H1 (cell line): ENCODE measurements at regions not wholly inside any gene's neighbourhood (a gene's known extent, or its start where the extent isn't known, plus 50 kb on each side); places are given as distances from the start of the nearest gene placed in this dataset.
"Not testable (repeated sequence)": the region's sequence is repeated elsewhere in the genome, so short reads cannot be mapped to it uniquely, and the experiment has no call there.

ENCODE experiments used
- CTCF ChIA-PET: fragments of 300-600 bp; sonication (Branson Sonifier 250); formaldehyde crosslinking; loops from one replicate; lab custom pipeline; 2021; ENCODE audit not compliant: partially characterized antibody; lab: Charles Lee
- POLR2A ChIA-PET: fragments of 300-600 bp; sonication (Branson Sonifier 250); formaldehyde crosslinking; loops from one replicate; lab custom pipeline; 2021; ENCODE audit warnings: inconsistent platforms; ENCODE audit not compliant: partially characterized antibody; lab: Charles Lee
- DNase-seq, 2 experiments: peaks; one replicate each; pipeline versions ENCODE4 v3.0.0 to v3.0.0-alpha.2; 2010 to 2022; ENCODE audit warnings: low spot score in 2 of 2, low read depth in 1 of 2, mixed read lengths in 1 of 2
- FAIRE-seq: peaks from 2 replicates; lab custom pipeline; 2011; peaks lifted over from hg19 to GRCh38; lab: Jason Lieb, UNC
- H2AFZ ChIP-seq: 2 replicates; pipeline ENCODE4 v1.8.1; 2012; ENCODE audit warnings: low read length, inconsistent platforms
- H2AK5ac ChIP-seq: 2 replicates; pipeline ENCODE4 v1.6.1; 2013; ENCODE audit warnings: low read depth, low read length
- H2BK120ac ChIP-seq: replicated peaks from 2 replicates; pipeline ENCODE3; 2013; ENCODE audit warnings: low read depth, low read length, inconsistent platforms
- H2BK12ac ChIP-seq: 2 replicates; pipeline ENCODE4 v1.6.1; 2013; ENCODE audit warnings: low read depth, low read length
- H2BK15ac ChIP-seq: 2 replicates; pipeline ENCODE4 v1.6.1; 2013; ENCODE audit warnings: low read length
- H2BK20ac ChIP-seq: 2 replicates; pipeline ENCODE4 v1.6.1; 2013; ENCODE audit warnings: low read length
- H2BK5ac ChIP-seq: 2 replicates; pipeline ENCODE4 v1.6.1; 2013; ENCODE audit warnings: low read depth, low read length
- H3K14ac ChIP-seq: 2 replicates; pipeline ENCODE4 v1.6.1; 2013; ENCODE audit warnings: inconsistent platforms; ENCODE audit not compliant: insufficient read length
- H3K18ac ChIP-seq: 2 replicates; pipeline ENCODE4 v1.6.1; 2013; ENCODE audit warnings: low read length; ENCODE audit errors: extremely low read depth
- H3K23ac ChIP-seq: 2 replicates; pipeline ENCODE4 v1.6.1; 2013; ENCODE audit warnings: inconsistent platforms; ENCODE audit not compliant: insufficient read length
- H3K23me2 ChIP-seq: 2 replicates; pipeline ENCODE4 v1.6.1; 2013; ENCODE audit warnings: low read depth, low read length
- H3K27ac ChIP-seq: 2 replicates; pipeline ENCODE4 v1.6.1; 2011; ENCODE audit warnings: low read depth, low read length, inconsistent platforms
- H3K27me3 ChIP-seq, 4 experiments: replicated peaks in 1 of 4; 1 replicate in 1 of 4; 2 replicates in 3 of 4; pipeline versions ENCODE4 v1.6.1 to v1.8.1; 2011 to 2013; ENCODE audit warnings: low read length in 3 of 4, mild to moderate bottlenecking in 3 of 4, inconsistent platforms in 2 of 4, mixed read lengths in 2 of 4, moderate library complexity in 1 of 4; ENCODE audit not compliant: control insufficient read depth in 3 of 4, insufficient read depth in 3 of 4; ENCODE audit errors: extremely low read depth in 1 of 4
- H3K36me3 ChIP-seq, 4 experiments: 2 replicates each; pipeline versions ENCODE4 v1.6.1 to v1.8.1; 2011 to 2013; ENCODE audit warnings: mild to moderate bottlenecking in 4 of 4, low read length in 3 of 4, moderate library complexity in 2 of 4, control low read depth in 1 of 4, inconsistent platforms in 1 of 4; ENCODE audit not compliant: insufficient read depth in 4 of 4, control insufficient read depth in 2 of 4
- H3K4ac ChIP-seq: replicated peaks from 2 replicates; pipeline ENCODE3; 2013; ENCODE audit warnings: low read length, low read depth, mixed read lengths, inconsistent platforms; ENCODE audit not compliant: insufficient read length
- H3K4me1 ChIP-seq, 4 experiments: replicated peaks in 1 of 4; 1 replicate in 1 of 4; 2 replicates in 3 of 4; pipeline versions ENCODE4 v1.6.1 to v1.8.1; 2011 to 2013; ENCODE audit warnings: low read length in 3 of 4, inconsistent platforms in 2 of 4, mixed read lengths in 1 of 4; ENCODE audit not compliant: insufficient read depth in 4 of 4, control insufficient read depth in 3 of 4
- H3K4me2 ChIP-seq, 2 experiments: 2 replicates each; pipeline versions ENCODE4 v1.6.1 to v1.8.1; 2011 to 2013; ENCODE audit warnings: low read depth in 2 of 2, low read length in 2 of 2, control low read depth in 1 of 2, inconsistent platforms in 1 of 2, mild to moderate bottlenecking in 1 of 2; ENCODE audit not compliant: insufficient read depth in 1 of 2
- H3K4me3 ChIP-seq, 4 experiments: fragments of 200-600, 300-600 bp in 1 of 4; sonication (generic), shearing (Covaris generic), sonication (Bioruptor Twin) in 1 of 4; 2 replicates each; pipeline versions ENCODE4 v1.5.1 to v1.8.1; 2011 to 2016; ENCODE audit warnings: low read length in 4 of 4, low read depth in 3 of 4, control low read depth in 2 of 4, inconsistent platforms in 2 of 4, mild to moderate bottlenecking in 2 of 4, mixed read lengths in 1 of 4, moderate library complexity in 1 of 4; ENCODE audit not compliant: insufficient read depth in 2 of 4; ENCODE audit errors: extremely low read depth in 1 of 4
- H3K56ac ChIP-seq: replicated peaks from 2 replicates; pipeline ENCODE3; 2013; ENCODE audit warnings: low read depth, mild to moderate bottlenecking, mixed read lengths, low read length, inconsistent platforms; ENCODE audit not compliant: insufficient read length
- H3K79me1 ChIP-seq: 2 replicates; pipeline ENCODE4 v1.6.1; 2013; ENCODE audit warnings: low read depth, low read length, control low read depth
- H3K79me2 ChIP-seq, 2 experiments: 2 replicates each; pipeline versions ENCODE4 v1.6.1 to v1.8.1; 2012 to 2013; ENCODE audit warnings: low read length in 2 of 2, mild to moderate bottlenecking in 2 of 2, inconsistent platforms in 1 of 2; ENCODE audit not compliant: insufficient read depth in 2 of 2, control insufficient read depth in 1 of 2
- H3K9ac ChIP-seq, 4 experiments: replicated peaks in 1 of 4; 1 replicate in 1 of 4; 2 replicates in 3 of 4; pipeline versions ENCODE4 v1.6.1 to v1.8.1; 2011 to 2013; ENCODE audit warnings: low read depth in 3 of 4, low read length in 3 of 4, control low read depth in 2 of 4, mild to moderate bottlenecking in 2 of 4, moderate library complexity in 2 of 4, inconsistent platforms in 1 of 4; ENCODE audit errors: extremely low read depth in 1 of 4
- H3K9me3 ChIP-seq, 2 experiments: 2 replicates each; pipeline versions ENCODE4 v1.6.1 to v1.8.1; 2012 to 2013; ENCODE audit warnings: mild to moderate bottlenecking in 2 of 2, moderate library complexity in 2 of 2, control low read depth in 1 of 2, inconsistent platforms in 1 of 2, low read depth in 1 of 2, low read length in 1 of 2, mixed read lengths in 1 of 2; ENCODE audit not compliant: insufficient read depth in 2 of 2
- H4K20me1 ChIP-seq, 2 experiments: replicated peaks in 1 of 2; 2 replicates each; pipeline versions ENCODE3 to v1.8.1; 2011 to 2013; ENCODE audit warnings: inconsistent platforms in 2 of 2, low read length in 2 of 2, mild to moderate bottlenecking in 1 of 2; ENCODE audit not compliant: insufficient read depth in 2 of 2, control insufficient read depth in 1 of 2
- H4K5ac ChIP-seq: 2 replicates; pipeline ENCODE4 v1.6.1; 2013; ENCODE audit warnings: low read length, low read depth, mixed read lengths, inconsistent platforms; ENCODE audit not compliant: insufficient read length
- H4K8ac ChIP-seq: 2 replicates; pipeline ENCODE4 v1.8.0; 2013; ENCODE audit warnings: mild to moderate bottlenecking, moderate library complexity, low read length, inconsistent platforms; ENCODE audit not compliant: insufficient read depth; ENCODE audit errors: extremely low read depth
- H4K91ac ChIP-seq: replicated peaks from 2 replicates; pipeline ENCODE3; 2013; ENCODE audit warnings: low read length, mixed read lengths, inconsistent platforms; ENCODE audit not compliant: insufficient read length
- WGBS, 2 experiments: shearing (Covaris generic) in 1 of 2; methylation state at CpG; one replicate each; pipeline versions ENCODE4 v1.1.6 to v1.1.7; 2013 to 2015; ENCODE audit warnings: low lambda C conversion rate in 2 of 2, mixed read lengths in 2 of 2, inconsistent platforms in 1 of 2, low coverage in 1 of 2, missing lambda C conversion rate in 1 of 2; ENCODE audit not compliant: insufficient replicate concordance in 2 of 2, insufficient coverage in 1 of 2, insufficient read length in 1 of 2; ENCODE audit errors: extremely low coverage in 1 of 2, missing lambda C conversion rate in 1 of 2; 5-methylcytosine and 5-hydroxymethylcytosine counted together

- H3K9ac ChIP-seq, H4K91ac ChIP-seq, H2BK5ac ChIP-seq, H4K20me1 ChIP-seq, H3K36me3 ChIP-seq, H2AFZ ChIP-seq, H3K4me2 ChIP-seq, H3K27me3 ChIP-seq, H3K18ac ChIP-seq, H3K79me1 ChIP-seq, POLR2A ChIA-PET, H3K23ac ChIP-seq, H2BK12ac ChIP-seq, H3K4ac ChIP-seq, H3K56ac ChIP-seq, H3K4me1 ChIP-seq, H2BK15ac ChIP-seq, H3K14ac ChIP-seq, H3K23me2 ChIP-seq, H3K79me2 ChIP-seq, H2BK20ac ChIP-seq, DNase-seq, H4K8ac ChIP-seq, H4K5ac ChIP-seq, H3K9me3 ChIP-seq, H2BK120ac ChIP-seq, H3K27ac ChIP-seq, H2AK5ac ChIP-seq, H3K4me3 ChIP-seq: not testable (repeated sequence)
- WGBS, 2 experiments = 97% methylated on average over 8 of the region's 35 CpGs; no CpG with 5 or more reads in 1 of the 2 experiments
- peak; percentile 57 for FAIRE-seq
- CTCF ChIA-PET = interaction anchor here (0.9 to 3.8 kb wide), 6 partner anchors 10 to 187 kb away, joined by 3 to 18 read pairs (median 4); no protein-coding TSS in a partner anchor
Measured at GRCh38 chr15:98088307-98088945, 127.9 kb downstream of the ARRDC4 start.

- H3K36me3 ChIP-seq, H3K27me3 ChIP-seq, H2BK120ac ChIP-seq, H3K9ac ChIP-seq, H3K14ac ChIP-seq, H4K8ac ChIP-seq, DNase-seq, H2BK5ac ChIP-seq, H3K79me1 ChIP-seq, H2BK20ac ChIP-seq, H3K23ac ChIP-seq, H4K91ac ChIP-seq, H3K27ac ChIP-seq, POLR2A ChIA-PET, H3K79me2 ChIP-seq, H2AFZ ChIP-seq, H3K4me3 ChIP-seq, H2BK15ac ChIP-seq, H3K9me3 ChIP-seq, H3K4me1 ChIP-seq, H4K5ac ChIP-seq, H3K4ac ChIP-seq, H2BK12ac ChIP-seq, H3K56ac ChIP-seq, H2AK5ac ChIP-seq, H3K4me2 ChIP-seq, H4K20me1 ChIP-seq, H3K23me2 ChIP-seq, H3K18ac ChIP-seq: not testable (repeated sequence)
- 97% methylated on average over 3 of the region's 9 CpGs; no CpG with 5 or more reads in 1 of the 2 experiments for WGBS, 2 experiments
- CTCF ChIA-PET = interaction anchor here (1.1 kb wide), 1 partner anchor 9 kb away, joined by 3 read pairs; no protein-coding TSS in a partner anchor
- peak; percentile 36 for FAIRE-seq
Measured at GRCh38 chr15:98089352-98089751, 128.8 kb downstream of the ARRDC4 start.
